Skeletal muscle satellite cell (primary cell): ENCODE measurements at regions not wholly inside any gene's neighbourhood (a gene's known extent, or its start where the extent isn't known, plus 50 kb on each side); places are given as distances from the start of the nearest gene placed in this dataset.

Experiments
- H3K27me3 ChIP-seq: 2 replicates; pipeline ENCODE4 v1.7.0; 2013; ENCODE audit warnings: low read length; ENCODE audit not compliant: control insufficient read depth, insufficient read depth
- H3K36me3 ChIP-seq: 2 replicates; pipeline ENCODE4 v1.7.0; 2013; ENCODE audit warnings: mild to moderate bottlenecking, control low read depth, low read length; ENCODE audit not compliant: insufficient read depth
- H3K4me1 ChIP-seq: 2 replicates; pipeline ENCODE4 v1.7.0; 2013; ENCODE audit warnings: low read length; ENCODE audit not compliant: control insufficient read depth, insufficient read depth
- H3K4me2 ChIP-seq: 2 replicates; pipeline ENCODE4 v1.7.0; 2013; ENCODE audit warnings: mild to moderate bottlenecking, low read length
- H3K4me3 ChIP-seq: 2 replicates; pipeline ENCODE4 v1.7.0; 2013; ENCODE audit warnings: low read length
- H3K9ac ChIP-seq: 2 replicates; pipeline ENCODE4 v1.7.0; 2013; ENCODE audit warnings: mild to moderate bottlenecking, low read depth, low read length, moderate library complexity
- H3K9me3 ChIP-seq: replicated peaks from 2 replicates; pipeline ENCODE4 v1.7.0; 2013; ENCODE audit warnings: mild to moderate bottlenecking, control low read depth, low read length

DNA sequence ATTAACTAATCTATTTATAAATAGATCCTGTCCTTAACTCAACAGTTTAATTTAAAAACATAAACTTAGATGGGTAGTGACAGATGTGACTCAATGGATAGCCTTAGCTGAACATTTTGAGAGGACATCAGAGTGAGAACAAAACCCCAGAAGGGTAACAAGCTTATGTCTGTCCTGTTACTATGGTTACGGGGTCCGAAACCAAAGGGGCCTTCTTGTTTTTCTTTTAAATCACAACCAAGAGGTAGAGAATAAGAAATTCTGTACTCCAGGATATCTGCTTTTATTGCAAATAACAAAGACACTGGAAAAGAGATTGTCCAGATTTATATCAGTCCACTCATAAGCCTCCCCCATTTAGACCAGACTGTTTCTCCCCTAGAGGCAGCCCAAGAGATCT lies 612.1 kb downstream of the MTRR start:
- H3K36me3 ChIP-seq = no peaks in the 10 kb centered on the region
- H3K4me2 ChIP-seq = no peak overlapping the region
- no peak overlapping the region for H3K4me3 ChIP-seq
- H3K4me1 ChIP-seq = no peaks in the 10 kb centered on the region
- H3K9ac ChIP-seq = no peak overlapping the region
- no peaks in the 10 kb centered on the region for H3K9me3 ChIP-seq
- no peaks in the 10 kb centered on the region for H3K27me3 ChIP-seq

DNA sequence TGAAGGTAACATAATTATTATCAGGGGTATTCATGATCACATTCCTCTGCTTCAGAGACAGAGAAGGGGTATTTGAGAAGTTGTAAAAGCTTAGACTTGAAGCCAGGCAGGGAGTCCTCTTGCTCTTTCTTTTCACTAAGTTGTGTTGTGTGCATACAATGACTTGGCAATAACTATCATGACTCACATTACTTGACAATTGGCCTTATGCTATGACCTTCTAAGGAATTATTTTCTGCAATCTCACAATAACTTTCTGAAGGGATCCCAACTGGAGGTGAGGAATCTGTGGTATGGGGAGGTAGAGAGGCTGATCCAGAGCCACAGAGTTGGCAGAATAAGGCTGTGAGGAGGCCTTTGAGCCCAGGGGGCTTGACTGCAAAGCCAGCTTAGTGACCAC lies 622.3 kb downstream of the MTRR start:
- Histone ChIP-seq H3K4me3 (no peak overlapping the region), H3K9ac (no peak overlapping the region), H3K4me1 (no peaks in the 10 kb centered on the region), H3K27me3 (no peaks in the 10 kb centered on the region), H3K4me2 (no peak overlapping the region), H3K9me3 (no peaks in the 10 kb centered on the region), H3K36me3 (no peaks in the 10 kb centered on the region)

DNA sequence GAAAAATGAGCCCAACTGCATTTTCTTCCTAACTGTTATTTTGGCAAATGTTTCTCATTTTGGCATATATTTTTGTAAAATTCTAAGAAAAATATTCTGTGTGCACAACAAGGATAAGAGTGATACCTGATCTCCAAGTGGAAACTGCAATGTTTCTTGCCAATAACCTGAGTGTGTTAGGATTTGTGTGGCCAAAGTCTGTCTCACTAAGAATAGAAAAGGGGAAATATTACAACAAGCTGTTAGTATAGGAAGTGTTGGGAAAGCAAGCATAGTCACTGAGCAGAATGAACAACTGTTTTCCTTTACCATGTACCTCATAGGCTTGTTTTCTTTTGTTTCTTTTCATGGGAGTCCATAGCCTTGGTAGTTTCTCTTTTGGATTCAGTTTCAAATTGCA lies 624.2 kb downstream of the MTRR start:
- Histone ChIP-seq H3K4me3 (no peak overlapping the region), H3K9ac (no peak overlapping the region), H3K27me3 (no peaks in the 10 kb centered on the region), H3K4me2 (no peak overlapping the region), H3K9me3 (no peaks in the 10 kb centered on the region), H3K36me3 (no peaks in the 10 kb centered on the region), H3K4me1 (no peaks in the 10 kb centered on the region)

DNA sequence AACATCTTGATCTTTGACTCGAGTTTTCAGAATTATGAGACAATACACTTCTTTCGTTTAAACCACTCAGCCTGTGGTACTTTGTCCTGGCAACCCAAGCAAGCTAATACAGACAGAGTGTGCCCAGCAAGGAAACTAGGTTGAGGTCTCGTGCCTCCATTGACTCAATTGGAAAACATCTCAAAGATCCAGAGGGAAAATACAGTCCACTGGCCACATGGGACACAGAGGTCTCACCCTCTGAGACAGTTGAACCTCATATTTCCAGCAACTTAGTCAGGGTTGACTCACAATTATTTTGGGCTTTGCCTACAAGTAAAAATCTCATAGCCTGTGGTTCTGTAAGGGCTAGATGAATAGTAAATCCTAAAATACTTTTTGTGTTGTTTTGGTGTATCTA lies 631.5 kb downstream of the MTRR start:
- no peak overlapping the region for H3K4me2 ChIP-seq
- H3K4me3 ChIP-seq = no peak overlapping the region
- H3K4me1 ChIP-seq = no peaks in the 10 kb centered on the region
- no peaks in the 10 kb centered on the region for H3K36me3 ChIP-seq
- H3K9ac ChIP-seq = no peak overlapping the region
- H3K27me3 ChIP-seq = no peaks in the 10 kb centered on the region
- H3K9me3 ChIP-seq = no peaks in the 10 kb centered on the region

DNA sequence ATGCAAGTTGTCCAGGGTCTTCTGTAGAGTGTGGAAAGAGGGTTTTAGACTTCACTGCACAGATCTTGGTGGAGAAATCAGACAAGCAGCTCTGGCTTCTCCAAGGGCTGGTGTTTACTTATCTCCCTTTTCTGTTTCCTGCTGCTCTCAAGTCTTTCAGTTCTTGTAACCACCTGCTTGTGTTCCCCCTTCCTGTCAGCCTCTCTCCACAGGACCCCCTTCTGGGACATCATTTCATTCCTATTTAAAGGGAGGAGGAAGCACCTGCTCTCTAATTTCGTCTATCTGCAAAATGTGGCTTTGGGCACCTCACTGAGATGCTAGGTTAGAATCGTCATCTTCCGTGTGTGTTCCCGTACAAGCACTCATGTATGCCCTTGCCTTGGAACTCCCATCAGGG lies 636.2 kb downstream of the MTRR start:
- H3K27me3 ChIP-seq = no peaks in the 10 kb centered on the region
- no peaks in the 10 kb centered on the region for H3K4me1 ChIP-seq
- no peak overlapping the region for H3K4me3 ChIP-seq
- H3K36me3 ChIP-seq = no peaks in the 10 kb centered on the region
- H3K4me2 ChIP-seq = no peak overlapping the region
- H3K9ac ChIP-seq = no peak overlapping the region
- H3K9me3 ChIP-seq = no peaks in the 10 kb centered on the region

DNA sequence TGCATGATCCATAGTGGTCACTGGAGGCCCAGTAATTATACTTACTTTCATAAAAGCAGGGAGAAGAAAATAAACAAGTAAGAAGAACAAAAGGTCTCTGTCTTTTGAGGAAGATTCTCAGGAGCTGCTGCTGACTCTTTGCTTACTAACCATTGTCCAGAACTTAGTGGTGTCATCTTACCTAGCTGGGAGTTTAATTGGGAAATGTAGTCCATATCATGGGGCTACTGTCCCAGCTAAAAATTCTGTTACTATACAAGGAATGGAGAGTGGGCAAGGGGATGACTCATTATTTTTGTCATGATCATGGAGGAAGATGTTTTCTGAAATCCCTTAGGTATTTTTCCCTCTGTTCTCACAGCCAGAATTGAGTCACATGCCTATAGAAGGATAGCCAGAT lies 639.3 kb downstream of the MTRR start:
- no peaks in the 10 kb centered on the region for H3K27me3 ChIP-seq
- H3K36me3 ChIP-seq = no peaks in the 10 kb centered on the region
- no peak overlapping the region for H3K9ac ChIP-seq
- no peak overlapping the region for H3K4me2 ChIP-seq
- no peaks in the 10 kb centered on the region for H3K9me3 ChIP-seq
- no peaks in the 10 kb centered on the region for H3K4me1 ChIP-seq
- no peak overlapping the region for H3K4me3 ChIP-seq

DNA sequence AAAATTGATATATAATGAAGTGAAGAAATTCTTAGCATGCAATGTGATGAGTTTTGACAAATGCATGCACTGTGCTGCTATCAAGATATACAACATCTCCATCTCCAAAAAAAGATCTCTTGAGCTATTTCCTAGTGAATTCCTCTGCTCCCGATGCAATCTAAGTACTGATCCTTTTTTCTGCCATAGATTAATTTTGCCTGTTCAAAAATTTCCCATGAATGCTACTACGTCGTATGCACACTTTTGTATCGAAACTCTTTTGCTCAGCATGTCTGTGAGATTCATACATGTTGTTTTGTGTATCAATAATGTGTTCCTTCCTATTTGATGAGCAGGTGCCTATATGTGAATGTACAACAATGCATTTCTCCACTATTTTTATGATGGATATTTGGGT lies 647.4 kb downstream of the MTRR start:
- H3K4me1 ChIP-seq = no peaks in the 10 kb centered on the region
- H3K9me3 ChIP-seq = no peaks in the 10 kb centered on the region
- H3K36me3 ChIP-seq = no peaks in the 10 kb centered on the region
- no peak overlapping the region for H3K4me2 ChIP-seq
- H3K4me3 ChIP-seq = no peak overlapping the region
- H3K27me3 ChIP-seq = no peaks in the 10 kb centered on the region
- H3K9ac ChIP-seq = no peak overlapping the region

DNA sequence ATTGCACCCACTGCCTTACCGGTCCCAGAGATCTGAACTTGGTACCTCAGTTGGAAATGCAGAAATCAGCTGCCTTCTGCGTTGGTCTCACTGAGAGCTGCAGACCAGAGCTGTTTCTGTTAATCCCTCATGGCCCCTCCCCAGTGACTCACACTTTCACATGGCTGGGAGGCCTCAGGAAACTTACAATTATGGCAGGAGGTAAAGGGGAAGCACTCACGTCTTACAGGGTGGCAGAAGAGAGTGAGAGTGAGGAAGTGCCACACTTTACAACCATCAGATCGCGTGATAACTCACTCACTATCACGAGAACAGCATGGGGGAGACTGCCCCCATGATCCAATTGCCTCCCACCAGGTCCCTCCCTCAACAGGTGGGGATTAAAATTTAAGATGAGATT lies 648.5 kb downstream of the MTRR start:
- H3K36me3 ChIP-seq = no peaks in the 10 kb centered on the region
- H3K9me3 ChIP-seq = no peaks in the 10 kb centered on the region
- H3K27me3 ChIP-seq = no peaks in the 10 kb centered on the region

DNA sequence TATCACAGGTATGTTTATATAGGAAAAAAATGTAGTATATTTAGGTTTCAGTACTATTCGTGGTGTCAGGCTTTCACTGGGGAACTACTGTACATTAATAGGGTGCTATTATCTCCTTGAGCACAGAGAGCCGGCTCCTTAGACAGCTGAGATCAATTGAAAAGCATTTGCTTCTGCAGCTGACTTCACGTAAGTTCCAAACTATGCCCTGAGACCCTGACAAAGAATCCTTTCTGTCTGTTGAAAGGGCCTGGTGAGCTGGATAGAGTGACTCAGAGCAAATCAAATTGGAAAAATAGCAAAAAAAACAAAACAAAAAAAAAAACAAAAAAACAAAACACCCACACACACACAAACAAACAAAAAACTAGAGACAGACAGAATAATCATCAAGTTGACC lies 652.0 kb downstream of the MTRR start:
- no peak overlapping the region for H3K9ac ChIP-seq
- H3K9me3 ChIP-seq = no peaks in the 10 kb centered on the region
- H3K36me3 ChIP-seq = no peaks in the 10 kb centered on the region
- no peak overlapping the region for H3K4me3 ChIP-seq
- no peaks in the 10 kb centered on the region for H3K4me1 ChIP-seq
- H3K4me2 ChIP-seq = no peak overlapping the region
- H3K27me3 ChIP-seq = no peaks in the 10 kb centered on the region

More for the DNA sequence above, 648.5 kb downstream of the MTRR start:
- Histone ChIP-seq H3K4me3 (no peak overlapping the region), H3K9ac (no peak overlapping the region), H3K4me1 (no peaks in the 10 kb centered on the region), H3K4me2 (no peak overlapping the region)

DNA sequence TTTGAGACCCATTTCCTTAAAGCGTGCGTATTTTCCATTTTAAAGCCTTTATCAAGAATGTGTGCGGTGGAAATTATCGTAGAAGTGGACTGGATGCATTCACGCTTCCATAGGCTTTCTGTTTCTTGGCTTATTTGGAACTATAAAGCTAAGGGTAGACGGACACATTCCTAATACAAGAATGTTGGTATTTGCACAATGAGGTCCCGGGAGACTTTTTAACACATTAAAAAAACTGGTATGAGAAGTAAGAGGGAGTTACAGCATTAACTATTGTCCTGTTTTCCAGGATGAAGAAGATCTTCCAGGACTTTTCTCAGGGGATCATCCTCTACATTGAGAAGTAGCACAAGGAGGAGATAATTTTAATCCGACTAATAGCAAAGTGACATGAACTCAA lies 653.0 kb downstream of the MTRR start:
- Histone ChIP-seq H3K4me1 (no peaks in the 10 kb centered on the region), H3K9ac (no peak overlapping the region), H3K36me3 (no peaks in the 10 kb centered on the region), H3K9me3 (no peaks in the 10 kb centered on the region), H3K4me3 (no peak overlapping the region), H3K4me2 (no peak overlapping the region), H3K27me3 (no peaks in the 10 kb centered on the region)

DNA sequence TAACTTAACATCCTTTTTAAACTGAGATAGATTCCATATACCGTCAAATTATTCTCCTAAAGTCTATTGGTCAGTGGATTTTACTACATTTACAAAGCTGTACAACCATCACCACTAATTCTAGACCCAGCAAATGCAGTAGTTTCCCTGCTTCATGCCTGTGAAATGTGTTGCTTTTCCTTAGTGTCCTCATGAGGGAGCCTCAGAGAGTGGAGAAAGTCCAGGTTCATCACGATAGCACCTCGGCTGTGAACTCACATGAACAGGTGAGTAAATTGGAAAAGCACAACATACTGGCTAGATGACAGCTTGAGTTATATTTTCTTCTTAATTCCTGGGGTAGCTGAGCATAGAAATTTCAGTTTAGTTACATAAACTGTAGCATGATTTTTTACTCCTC lies 653.7 kb downstream of the MTRR start:
- no peaks in the 10 kb centered on the region for H3K4me1 ChIP-seq
- H3K27me3 ChIP-seq = no peaks in the 10 kb centered on the region
- H3K4me2 ChIP-seq = no peak overlapping the region
- no peak overlapping the region for H3K4me3 ChIP-seq
- H3K9me3 ChIP-seq = no peaks in the 10 kb centered on the region
- no peak overlapping the region for H3K9ac ChIP-seq
- no peaks in the 10 kb centered on the region for H3K36me3 ChIP-seq

DNA sequence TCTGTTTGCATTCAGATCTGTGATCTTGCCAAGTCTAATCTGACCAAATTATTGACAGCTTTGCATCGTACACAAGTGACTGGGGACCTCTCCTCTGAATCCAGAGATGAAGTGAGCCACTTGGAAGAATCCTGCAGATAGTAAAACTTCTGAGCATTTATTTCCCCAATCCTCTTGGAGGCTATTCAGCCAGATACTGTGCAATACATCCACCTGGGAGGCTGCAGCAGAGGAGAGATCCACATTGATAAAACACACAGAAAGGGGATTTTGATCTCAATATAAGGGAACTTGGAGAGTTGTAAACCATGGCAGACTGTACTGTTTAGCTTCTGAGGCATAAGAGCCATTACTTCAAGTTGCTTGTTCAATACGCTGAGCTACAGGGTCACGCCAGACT lies 654.6 kb downstream of the MTRR start:
- Histone ChIP-seq H3K27me3 (no peaks in the 10 kb centered on the region), H3K4me1 (no peaks in the 10 kb centered on the region), H3K9ac (no peak overlapping the region), H3K36me3 (no peaks in the 10 kb centered on the region), H3K4me3 (no peak overlapping the region), H3K9me3 (no peaks in the 10 kb centered on the region), H3K4me2 (no peak overlapping the region)

DNA sequence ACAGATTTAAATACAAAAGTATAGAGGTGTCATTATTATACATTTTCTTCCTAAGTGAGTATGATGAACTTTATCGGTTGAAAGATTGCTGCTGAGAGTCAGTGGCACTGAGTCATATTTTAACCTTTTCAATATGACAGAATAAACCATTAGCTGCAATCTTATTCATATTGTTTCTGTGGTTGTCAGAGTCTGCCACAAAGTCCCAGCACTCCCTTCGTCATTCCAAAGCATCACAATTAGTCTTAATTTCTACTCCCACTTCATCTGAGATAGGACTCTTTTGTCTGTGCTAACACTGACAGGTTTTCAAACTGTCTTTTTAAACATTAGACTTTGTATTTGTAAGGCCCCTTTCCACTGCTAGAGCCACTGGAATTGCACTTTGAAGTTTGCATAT lies 656.9 kb downstream of the MTRR start:
- no peak overlapping the region for H3K9ac ChIP-seq
- H3K4me3 ChIP-seq = no peak overlapping the region
- H3K36me3 ChIP-seq = no peaks in the 10 kb centered on the region
- no peaks in the 10 kb centered on the region for H3K27me3 ChIP-seq
- H3K4me1 ChIP-seq = no peaks in the 10 kb centered on the region
- no peaks in the 10 kb centered on the region for H3K9me3 ChIP-seq
- H3K4me2 ChIP-seq = no peak overlapping the region
